Activated CD8-positive, alpha-beta memory T cell treated with anti-CD3 and anti-CD28 coated beads, Interleukin-2, amount 50 U/mL, for 4 hours (primary cell): ENCODE measurements at regions not wholly inside any gene's neighbourhood (a gene's known extent, or its start where the extent isn't known, plus 50 kb on each side); places are given as distances from the start of the nearest gene placed in this dataset.
"Not testable (repeated sequence)": the region's sequence is repeated elsewhere in the genome, so short reads cannot be mapped to it uniquely, and the experiment has no call there.

Experiments
- DNase-seq: peaks from one replicate; pipeline ENCODE4 v3.0.0-alpha.2; 2020

DNA sequence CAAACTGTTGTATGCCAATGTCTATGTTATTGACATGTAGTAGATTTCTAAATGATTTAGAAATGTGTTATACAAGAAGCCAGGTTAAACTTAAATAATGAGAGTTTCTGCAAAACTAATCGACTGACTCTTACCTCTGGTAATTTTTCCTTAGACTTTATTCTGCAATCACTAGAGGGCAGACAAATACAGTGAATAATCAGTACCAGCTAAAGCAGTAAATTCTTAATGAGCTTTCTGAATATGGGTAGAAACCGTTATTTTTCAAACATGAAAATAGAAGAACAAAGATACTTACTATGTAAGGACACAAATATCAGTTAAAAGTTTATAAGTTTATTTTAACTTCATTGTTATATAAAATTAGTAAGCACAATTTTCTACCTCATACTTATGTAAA lies 97.9 kb upstream of the RGS1 start:
- DNase-seq: no peak

DNA sequence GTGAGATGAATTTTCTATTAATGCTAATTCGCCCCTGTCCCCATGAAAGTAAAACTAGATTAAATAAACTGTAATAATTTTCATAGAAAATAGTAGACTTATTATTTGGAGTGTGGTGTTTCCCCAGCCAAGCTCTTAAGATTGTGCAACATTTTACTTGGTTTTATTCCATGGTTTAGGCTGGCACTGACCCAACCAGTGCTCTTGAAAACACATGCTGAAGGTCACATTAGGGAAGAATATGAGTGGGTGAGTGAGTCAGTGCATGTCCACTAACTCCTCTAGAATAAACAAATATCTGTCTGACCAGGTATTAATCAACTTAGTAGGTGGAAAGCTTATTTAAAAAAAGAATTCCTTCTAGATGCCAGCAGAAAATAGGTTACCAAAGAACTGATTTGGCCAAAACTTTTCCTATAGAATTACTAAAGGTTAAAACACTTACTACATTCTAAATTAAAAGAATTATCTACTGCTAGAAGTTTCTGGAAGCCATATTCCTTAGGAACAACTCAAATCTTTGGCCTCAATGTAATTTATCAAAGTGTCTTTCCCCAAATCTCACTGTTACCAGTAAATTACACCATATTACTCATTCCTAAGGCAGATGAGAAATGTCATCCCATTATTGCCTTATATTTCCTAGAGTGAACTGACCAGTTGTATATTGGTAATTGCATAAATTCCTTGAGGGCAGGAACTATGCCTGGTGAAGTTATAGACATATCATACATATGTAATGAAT lies 89.7 kb upstream of the RGS1 start:
- no peak for DNase-seq

DNA sequence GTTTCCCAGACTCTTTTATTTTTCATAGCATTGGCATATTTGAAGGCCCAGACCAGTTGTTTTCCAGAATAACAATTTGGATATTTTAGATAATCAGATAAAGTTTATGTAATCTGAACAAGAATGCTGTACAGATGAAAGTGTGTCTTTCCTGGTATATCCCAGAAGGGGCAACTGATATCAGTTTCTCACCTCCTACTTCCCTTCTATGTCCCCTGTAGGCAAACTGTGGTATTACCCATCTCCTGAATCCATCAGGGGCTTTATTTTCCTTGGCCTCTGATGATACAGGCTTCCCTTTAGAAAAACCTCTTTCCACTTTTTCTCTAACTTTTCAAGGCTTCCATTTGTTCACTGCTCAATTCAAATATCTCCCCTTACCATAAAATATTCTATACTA lies 87.5 kb upstream of the RGS1 start:
- DNase-seq: no peak

DNA sequence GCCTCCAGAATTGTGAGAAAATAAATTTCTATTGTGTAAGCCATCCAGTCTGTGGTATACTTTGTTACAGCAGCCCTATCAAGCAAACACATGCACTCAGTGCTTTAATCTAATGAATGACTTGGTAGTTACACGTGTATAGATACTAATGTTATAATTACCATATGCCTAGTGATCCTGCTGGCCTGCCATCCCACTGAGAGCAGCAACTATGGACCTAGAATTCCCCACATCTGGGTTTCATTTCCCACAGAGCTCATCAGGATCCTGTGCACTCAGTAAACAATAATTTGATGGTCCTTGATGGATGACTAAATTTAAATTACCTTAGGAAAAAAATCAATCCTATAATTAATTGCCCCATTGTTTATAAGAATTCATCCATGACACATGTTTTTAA lies 86.5 kb upstream of the RGS1 start:
- DNase-seq: no peak

DNA sequence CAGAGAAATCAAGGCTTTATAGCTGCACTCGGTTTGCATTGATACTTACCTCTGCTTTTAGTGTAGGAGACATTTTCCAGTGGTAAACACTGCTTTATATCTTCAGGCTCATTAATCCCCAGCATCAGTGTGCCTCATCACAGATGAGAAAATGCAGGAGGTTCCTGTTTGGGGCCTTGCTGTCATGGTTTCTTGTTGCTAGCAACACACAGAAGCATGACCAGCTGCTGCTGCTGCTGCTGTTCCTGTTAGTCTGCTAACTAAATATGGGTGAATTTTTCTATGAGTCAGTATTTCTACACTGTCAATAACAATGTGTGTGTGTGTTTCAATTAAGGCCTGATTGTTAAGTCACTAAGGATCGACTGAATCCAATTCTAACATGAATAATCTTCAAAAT lies 85.8 kb upstream of the RGS1 start:
- DNase-seq: no peak

DNA sequence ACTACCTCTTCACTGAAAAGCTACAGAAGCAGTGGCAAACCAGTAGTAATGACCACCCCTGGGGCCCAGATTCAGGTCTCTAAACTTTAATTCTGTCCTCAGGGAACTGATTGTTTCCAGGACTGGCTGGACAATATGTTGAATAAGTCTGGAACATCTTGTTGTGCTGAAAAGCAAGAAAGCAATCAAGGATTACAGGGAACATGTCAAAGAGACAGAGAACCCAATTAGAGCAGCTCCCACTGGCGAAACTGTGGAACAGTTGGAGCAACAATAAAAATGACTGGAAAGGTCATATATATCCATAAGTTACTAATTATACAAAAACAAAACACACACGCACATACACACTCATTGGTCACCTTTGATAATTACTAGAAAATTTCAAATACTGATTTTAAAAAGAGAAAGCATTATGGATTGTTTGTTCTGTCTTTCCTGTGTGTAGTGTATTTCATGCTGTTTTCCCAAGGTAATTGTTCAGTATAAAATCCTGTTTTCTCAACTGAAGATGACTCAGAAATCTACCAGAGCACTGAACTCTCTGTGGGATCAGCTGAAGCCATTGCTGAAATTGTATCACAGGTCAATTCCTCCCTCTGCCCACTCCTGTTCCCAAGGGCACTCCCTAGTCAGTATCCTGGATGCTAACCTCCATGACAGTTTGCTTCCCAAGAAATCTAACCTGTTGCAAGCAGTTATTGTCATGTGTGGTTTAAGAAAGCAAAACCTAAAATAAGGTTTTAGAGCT lies 83.6 kb upstream of the RGS1 start:
- DNase-seq: no peak

DNA sequence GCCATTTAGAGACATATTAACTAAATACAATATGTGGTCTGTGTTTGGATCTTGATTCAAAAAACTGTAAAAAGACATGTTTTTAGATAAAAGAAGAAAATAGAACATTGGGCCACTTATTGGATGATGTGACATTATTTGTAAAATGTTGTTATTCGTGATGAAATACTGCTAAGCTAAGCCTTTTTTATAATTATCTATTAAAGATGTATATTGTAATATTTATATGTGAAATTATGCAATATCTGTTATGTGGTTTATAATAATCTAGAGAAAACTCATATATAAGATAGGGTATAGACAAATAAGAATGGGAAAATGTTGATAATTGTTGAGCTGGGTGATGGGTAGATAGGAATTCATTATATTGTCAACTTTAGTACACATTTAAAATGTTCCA lies 82.0 kb upstream of the RGS1 start:
- DNase-seq: no peak

DNA sequence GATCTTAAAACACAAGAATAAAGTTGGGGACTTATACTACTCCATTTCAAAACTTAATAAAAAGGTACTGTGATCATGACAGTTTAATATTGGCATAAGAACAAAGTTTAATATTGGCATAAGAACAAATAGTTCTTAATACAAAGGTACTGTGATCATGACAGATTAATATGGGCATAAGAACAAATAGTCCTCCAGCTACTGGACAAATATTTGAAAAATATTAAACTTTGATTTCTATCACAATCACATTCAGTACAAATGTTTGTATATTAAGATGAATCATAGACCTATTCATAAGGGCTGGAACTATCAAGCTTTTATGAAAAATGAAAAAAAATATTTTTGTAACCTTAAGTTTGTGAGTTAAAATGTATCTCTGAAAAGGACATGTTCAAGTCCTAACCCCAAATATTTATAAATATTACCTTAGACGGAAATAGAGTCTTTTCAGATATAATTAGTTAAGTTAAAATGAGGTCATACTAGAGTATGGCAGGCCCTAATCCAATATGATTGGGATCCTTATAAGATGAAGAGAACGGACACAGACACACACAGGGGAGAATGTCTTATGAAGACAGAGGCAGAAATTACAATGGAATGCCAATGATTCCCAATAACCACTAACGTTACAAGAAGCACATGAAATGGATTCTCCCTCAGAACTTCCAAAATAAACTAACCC lies 79.1 kb upstream of the RGS1 start:
- no peak for DNase-seq

DNA sequence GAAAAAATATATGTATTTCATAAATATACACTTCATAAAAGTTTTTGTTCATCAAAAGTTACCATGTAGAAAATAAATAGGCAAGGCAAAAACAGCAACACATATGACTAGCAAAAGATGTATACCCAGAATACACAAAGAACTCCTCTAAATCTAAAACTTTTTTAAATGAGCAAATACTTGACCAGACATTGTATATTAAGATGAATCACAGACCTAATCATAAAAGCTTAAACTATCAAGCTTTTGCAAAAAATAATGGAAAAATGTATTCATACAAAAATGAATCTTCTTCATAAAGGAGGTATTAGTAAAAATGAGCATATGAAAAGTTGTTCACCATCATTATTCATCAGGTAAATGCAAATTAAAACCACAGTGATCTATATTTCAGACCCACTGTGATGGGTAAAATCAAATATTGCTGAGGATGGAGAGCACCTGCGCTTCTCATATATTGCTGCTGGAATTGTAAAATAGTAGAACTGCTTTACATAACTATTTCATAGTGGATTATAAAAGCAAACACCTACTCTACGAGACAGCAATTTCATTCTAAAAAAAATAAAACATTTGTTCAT lies 78.3 kb upstream of the RGS1 start:
- no peak for DNase-seq

DNA sequence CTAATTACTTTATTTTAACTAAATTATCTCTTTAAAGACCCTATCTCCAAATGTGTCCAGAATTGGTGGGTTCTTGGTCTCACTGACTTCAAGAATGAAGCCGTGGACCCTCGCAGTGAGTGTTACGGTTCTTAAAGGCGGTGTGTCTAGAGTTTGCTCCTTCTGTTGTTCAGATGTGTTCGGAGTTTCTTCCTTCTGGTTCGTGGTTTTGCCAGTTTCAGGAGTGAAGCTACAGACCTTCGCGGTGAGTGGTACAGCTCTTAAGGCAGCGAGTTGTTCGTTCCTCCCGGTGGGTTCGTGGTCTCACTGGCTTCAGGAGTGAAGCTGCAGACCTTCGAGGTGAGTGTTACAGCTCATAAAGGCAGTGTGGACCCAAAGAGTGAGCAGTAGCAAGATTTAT lies 77.5 kb upstream of the RGS1 start:
- not testable (repeated sequence) for DNase-seq

DNA sequence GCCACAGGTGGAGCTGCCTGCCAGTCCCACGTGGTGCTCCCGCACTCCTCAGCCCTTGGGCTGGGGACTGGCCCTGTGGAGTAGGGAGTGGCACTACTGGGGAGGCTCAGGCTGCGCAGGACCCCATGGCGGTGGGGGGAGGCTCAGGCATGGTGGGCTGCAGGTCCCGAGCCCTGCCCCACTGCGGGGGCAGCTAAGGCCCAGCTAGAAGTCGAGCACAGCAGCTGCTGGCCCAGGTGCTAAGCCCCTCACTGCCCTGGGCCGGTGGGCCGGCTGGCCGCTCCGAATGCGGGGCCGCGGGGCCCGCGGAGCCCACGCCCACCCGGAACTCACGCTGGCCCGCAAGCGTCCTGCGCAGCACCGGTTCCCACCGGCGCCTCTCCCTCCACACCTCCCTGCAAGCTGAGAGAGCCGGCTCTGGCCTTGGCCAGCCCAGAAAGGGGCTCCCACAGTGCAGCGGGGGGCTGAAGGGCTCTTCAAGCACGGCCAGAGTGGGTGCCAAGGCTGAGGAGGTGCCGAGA lies 76.5 kb upstream of the RGS1 start:
- not testable (repeated sequence) for DNase-seq

DNA sequence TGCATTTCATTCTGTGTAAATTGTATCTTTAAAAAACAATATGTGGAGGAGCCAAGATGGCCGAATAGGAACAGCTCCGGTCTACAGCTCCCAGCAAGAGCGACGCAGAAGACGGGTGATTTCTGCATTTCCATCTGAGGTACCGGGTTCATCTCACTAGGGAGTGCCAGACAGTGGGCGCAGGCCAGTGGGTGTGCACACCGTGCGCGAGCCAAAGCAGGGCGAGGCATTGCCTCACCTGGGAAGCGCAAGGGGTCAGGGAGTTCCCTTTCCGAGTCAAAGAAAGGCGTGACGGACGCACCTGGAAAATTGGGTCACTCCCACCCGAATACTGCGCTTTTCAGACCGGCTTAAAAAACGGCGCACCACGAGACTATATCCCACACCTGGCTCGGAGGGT lies 75.0 kb upstream of the RGS1 start:
- DNase-seq: not testable (repeated sequence)

DNA sequence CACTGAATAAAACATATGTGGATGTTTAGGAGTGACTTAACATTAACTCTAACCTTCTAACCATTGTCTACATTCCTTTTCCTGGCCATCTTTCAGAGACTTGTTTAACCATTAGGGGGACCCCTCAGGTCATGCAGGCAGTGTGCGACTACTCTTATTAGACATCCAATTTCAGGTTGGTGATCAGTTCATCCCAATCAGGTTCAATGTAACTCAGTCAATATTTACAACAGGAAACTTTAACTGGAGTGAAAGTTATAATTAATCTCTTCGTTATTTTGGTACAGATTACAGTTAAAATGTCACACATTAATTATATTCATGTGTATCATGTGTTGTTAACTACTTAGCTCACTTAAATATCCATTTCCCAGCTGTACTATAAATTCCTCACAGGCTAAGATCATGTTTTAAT lies 68.8 kb upstream of the RGS1 start:
- no peak for DNase-seq

DNA sequence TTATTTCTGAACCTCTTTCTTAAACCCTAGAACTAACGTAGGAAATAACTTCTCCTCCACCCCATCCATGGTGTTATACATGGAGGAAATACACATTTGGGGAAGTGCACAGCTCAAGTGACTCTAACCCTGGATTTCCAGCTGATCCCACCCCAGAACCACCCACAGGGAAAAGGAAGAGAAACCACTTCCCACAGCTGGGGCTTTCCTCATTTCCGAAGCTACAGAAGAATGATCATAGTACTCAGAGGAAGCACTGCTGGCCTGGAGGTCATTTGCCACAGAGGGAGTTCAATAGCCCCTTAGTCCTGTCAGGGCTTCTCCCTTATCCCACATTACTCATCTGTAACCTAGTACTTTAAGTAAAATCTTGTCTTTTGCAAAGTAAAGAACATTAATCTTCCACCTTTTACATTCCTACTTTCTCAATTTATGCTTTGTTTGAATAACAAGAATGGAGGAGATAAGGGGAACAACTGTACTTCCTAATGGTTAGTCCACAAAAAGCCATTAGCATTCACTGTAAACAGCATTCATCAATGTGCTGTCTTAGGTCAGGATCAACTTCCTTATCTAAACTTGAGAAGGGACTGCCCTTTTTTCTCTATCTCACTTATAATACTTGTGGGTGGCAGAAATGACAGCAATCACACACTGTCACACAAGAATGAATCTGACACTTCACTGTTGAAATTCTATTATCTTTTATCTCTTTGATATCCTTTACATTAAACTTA lies 63.0 kb upstream of the RGS1 start:
- no peak for DNase-seq

DNA sequence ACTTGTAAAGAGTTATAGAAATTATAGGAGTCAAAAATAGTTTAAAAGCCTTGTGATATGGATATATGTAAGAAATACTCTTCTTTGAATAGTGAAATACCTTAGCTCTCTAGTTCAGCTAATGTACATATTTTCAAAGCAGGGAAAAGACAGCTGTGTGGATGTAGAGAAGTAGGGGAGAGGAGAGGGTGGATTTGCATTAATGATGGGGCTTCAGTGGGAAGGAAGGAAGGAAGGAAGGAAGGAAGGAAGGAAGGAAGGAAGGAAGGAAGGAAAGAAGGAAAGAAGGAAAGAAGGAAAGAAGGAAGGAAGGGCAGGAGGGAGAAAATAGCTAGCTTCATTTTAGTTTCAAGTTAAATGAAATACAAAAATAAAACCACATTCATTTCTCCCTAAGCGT lies 62.4 kb upstream of the RGS1 start:
- no peak for DNase-seq

DNA sequence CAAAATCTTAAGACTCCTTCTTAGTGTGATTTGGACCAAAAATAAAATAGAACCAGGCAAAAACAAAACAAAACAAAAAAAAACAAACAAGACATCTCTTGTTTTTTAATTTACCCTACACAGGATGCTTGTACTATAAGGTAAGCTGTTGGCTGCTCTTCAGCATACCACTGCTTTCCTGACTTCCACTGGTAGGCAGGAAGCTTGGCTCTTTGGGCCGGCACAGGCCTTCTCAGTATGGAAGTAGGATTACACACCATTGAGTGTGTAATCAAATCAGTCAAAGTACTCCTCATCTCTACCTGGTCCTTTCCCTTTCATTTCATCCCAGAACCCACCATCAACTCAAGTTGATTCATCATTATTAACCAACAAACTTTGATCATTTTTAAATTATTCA lies 61.9 kb upstream of the RGS1 start:
- no peak for DNase-seq

DNA sequence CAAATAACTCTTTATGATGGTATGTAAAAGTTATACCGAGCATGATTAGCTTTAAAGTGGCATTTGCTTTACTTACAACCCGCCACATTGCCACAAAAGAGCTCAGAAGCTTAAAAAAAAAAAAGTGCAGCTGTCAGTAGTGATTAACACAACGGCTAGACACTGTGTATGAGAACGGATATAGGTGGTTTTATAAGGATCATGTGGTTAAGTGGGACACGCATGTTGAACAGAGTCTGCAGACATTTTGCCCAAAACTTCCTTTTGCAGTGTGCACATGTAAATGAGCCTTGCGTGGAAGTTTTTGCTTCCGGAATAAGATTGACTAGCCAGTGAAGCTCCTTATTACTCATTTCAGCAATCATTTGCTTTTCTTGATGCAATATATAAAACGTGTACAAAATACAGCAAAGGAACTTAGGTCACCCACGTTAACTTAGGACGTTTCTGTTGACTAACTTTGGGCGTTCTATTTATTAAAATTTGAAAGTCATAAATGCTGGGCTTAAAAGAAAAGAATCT lies 58.7 kb upstream of the RGS1 start:
- peak; percentile 39 for DNase-seq

DNA sequence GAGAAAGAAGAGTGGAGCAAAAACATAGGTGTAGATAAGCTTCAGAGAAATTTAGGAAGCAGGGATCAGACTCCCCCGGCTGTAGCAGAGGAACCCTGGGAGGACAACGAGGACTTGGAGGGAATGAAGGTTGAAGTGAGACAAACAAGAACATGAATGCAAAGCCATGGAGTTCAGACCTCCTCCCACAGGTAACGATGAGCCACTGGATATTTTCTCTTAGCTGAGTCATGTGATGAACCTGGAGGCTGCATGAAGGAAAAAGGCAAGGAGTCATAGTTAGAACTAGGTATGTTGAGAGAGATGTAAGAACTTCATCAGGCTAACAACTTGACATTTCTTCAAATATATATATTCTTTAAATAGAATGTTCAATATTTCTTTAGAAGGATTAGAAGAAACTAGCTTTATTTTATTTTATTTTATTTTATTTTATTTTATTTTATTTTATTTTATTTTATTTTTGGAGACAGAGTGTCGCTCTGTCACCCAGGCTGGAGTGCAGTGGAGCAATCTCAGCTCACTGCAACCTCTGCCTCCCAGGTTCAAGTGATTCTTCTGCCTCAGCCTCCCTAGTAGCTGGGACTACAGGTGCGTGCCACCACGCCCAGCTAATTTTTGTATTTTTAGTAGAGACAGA lies 57.7 kb upstream of the RGS1 start:
- not testable (repeated sequence) for DNase-seq

DNA sequence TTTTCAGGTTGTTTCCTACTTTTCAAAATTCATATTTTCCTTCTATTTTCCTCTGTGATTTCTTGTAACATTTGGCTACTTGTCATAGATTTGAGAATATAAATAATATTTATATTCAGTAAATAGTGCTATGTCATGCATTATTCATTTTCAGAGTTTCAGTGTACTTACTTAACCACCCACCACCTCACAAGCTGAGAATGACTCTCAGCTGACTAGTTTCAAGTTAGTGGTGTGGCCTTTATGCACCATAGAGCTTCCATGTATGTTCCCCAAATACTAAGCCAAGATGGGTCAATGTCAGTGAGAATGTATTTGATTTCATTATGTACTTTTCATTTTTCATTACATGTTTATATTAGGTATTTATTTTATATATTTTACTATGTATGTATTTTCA lies 56.9 kb upstream of the RGS1 start:
- DNase-seq: no peak

DNA sequence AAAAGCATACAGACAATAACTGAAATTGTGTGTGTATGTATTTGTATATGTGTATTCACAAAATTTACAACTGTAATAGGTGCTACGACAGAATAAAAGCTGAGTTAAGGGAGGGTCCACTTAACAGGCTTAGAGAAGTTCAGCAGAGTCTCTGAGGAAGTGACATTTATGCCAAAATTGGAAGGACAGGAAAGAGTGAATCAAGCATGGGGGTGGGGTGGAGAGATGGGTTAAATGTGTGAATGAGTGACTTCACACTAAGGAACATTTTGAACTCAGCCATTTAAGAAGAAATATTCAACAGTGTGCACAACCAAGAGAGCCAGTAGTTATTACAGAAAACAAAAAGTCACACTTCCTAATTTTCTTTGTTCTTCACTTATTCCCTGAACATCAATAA lies 53.8 kb upstream of the RGS1 start:
- DNase-seq: peak; percentile 30

DNA sequence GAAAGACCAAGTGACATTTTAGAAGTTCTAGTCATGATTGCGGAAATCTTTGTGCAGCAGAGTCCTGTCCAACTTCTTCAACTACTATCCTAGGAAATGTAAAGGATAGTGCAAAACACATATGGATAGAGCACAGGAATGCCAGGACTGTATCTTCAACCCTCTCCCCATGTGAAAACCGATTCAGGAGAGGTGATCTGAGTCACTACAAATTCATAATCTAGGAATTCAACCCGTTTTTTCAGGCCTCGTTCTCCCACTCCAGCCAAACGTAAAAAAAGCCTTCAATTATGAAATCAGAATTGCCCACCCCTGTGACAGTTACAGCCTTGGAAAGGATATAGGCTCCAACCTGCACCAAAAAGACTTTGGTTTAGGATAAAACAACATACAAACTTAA lies 52.9 kb upstream of the RGS1 start:
- no peak for DNase-seq

DNA sequence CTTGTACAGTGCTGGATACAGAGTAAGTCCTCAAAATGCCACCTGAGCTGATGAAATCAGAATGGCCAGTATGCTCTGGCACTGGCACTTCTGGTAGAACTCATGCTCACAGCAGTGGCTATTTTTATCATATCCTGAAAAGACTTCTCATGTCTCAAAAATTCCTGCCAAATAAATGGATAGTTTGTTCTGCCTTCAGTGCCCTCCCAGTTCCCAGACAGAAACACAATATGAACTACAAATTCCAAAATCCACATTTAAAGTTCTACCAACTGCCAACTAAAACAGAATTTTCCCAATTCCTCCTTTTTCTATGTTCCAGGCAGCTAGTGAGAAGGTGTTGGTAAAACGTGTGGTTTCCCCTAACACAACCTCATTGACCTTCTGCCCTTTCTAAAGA lies 51.4 kb upstream of the RGS1 start:
- DNase-seq: no peak
